Calu3 (cell line): ENCODE measurements at regions not wholly inside any gene's neighbourhood (a gene's known extent, or its start where the extent isn't known, plus 50 kb on each side); places are given as distances from the start of the nearest gene placed in this dataset.
"Not testable (repeated sequence)": the region's sequence is repeated elsewhere in the genome, so short reads cannot be mapped to it uniquely, and the experiment has no call there.

ENCODE experiments used
- BruUV-seq: library from RNA; stranded (reverse); fragments of 400-500 nt; replicated peaks from 2 replicates; lab custom pipeline; 2021; lab: Mats Ljungman, UMichigan
- CTCF ChIA-PET: fragments of 300-600 bp; sonication (Branson Sonifier 250); formaldehyde crosslinking; loops from one replicate; lab custom pipeline; 2022; ENCODE audit warnings: antibody characterized with exemption; lab: Charles Lee
- DNase-seq: peaks from one replicate; pipeline ENCODE4 v3.0.0; 2022
- H3K27ac Mint-ChIP-seq: one replicate; pipeline ENCODE4 v1.8.0; 2022; ENCODE audit warnings: mixed read lengths; ENCODE audit not compliant: unreplicated experiment
- H3K27me3 Mint-ChIP-seq: one replicate; pipeline ENCODE4 v1.8.0; 2022; ENCODE audit warnings: mixed read lengths; ENCODE audit not compliant: unreplicated experiment
- H3K36me3 Mint-ChIP-seq: one replicate; pipeline ENCODE4 v1.8.0; 2022; ENCODE audit warnings: mild to moderate bottlenecking, moderate library complexity, mixed read lengths; ENCODE audit not compliant: insufficient read depth, unreplicated experiment
- H3K4me1 Mint-ChIP-seq: one replicate; pipeline ENCODE4 v1.8.0; 2022; ENCODE audit warnings: mild to moderate bottlenecking, low read depth, mixed read lengths; ENCODE audit not compliant: unreplicated experiment
- H3K4me3 Mint-ChIP-seq: one replicate; pipeline ENCODE4 v1.8.0; 2022; ENCODE audit warnings: mild to moderate bottlenecking, low read depth, moderate library complexity, mixed read lengths; ENCODE audit not compliant: unreplicated experiment
- H3K9me3 Mint-ChIP-seq: one replicate; pipeline ENCODE4 v1.8.0; 2022; ENCODE audit warnings: low read depth, mixed read lengths; ENCODE audit not compliant: unreplicated experiment
- CTCF ChIP-seq: fragments of 200-600 bp; IDR thresholded peaks from one replicate; pipeline ENCODE4 v1.8.0; 2022; ENCODE audit warnings: antibody characterized with exemption; ENCODE audit not compliant: unreplicated experiment
- intact Hi-C: fragments of 100-400 bp; cut with micrococcal nuclease; formaldehyde crosslinking; loops from one replicate; pipeline ENCODE4 v1.10.0; 2022; ENCODE audit not compliant: unreplicated experiment

- intact Hi-C loops: no loop called here
- CTCF ChIA-PET: no interaction called here
- BruUV-seq: no TSS peak
- no peak for TF ChIP-seq CTCF
- peaks cover 4% of the 10 kb centered on the region for H3K36me3 Mint-ChIP-seq
- H3K4me1 Mint-ChIP-seq: no peaks in the 10 kb centered on the region
- H3K27me3 Mint-ChIP-seq: no peaks in the 10 kb centered on the region
- no peak overlapping the region for H3K27ac Mint-ChIP-seq
- no peak for DNase-seq
- peaks cover 11% of the 10 kb centered on the region for H3K9me3 Mint-ChIP-seq
- H3K4me3 Mint-ChIP-seq: no peak overlapping the region
Observed at GRCh38 chr22:34622602-34623001, 443.4 kb upstream of the ISX start.

- Mint-ChIP-seq H3K9me3 (peaks cover 11% of the 10 kb centered on the region), H3K27me3 (no peaks in the 10 kb centered on the region), H3K27ac (no peak overlapping the region), H3K4me3 (no peak overlapping the region), H3K36me3 (peaks cover 4% of the 10 kb centered on the region), H3K4me1 (no peaks in the 10 kb centered on the region)
- intact Hi-C loops: no loop called here
- no peak for TF ChIP-seq CTCF
- CTCF ChIA-PET: no interaction called here
- BruUV-seq: no TSS peak
- DNase-seq: no peak
Observed at GRCh38 chr22:34623580-34623979, 442.4 kb upstream of the ISX start.

GRCh38 chr22:34625892-34626291, 440.1 kb upstream of the ISX start:
- H3K27ac Mint-ChIP-seq, H3K4me3 Mint-ChIP-seq, DNase-seq, BruUV-seq, H3K4me1 Mint-ChIP-seq, H3K27me3 Mint-ChIP-seq, H3K36me3 Mint-ChIP-seq, intact Hi-C loops, CTCF ChIA-PET: not testable (repeated sequence)
- H3K9me3 Mint-ChIP-seq: peaks cover 16% of the 10 kb centered on the region

GRCh38 chr22:34638128-34638527, 427.8 kb upstream of the ISX start:
- peaks cover 23% of the 10 kb centered on the region for H3K9me3 Mint-ChIP-seq
- DNase-seq: no peak
- no peaks in the 10 kb centered on the region for H3K4me1 Mint-ChIP-seq
- BruUV-seq: no TSS peak
- H3K27ac Mint-ChIP-seq: no peak overlapping the region
- no peaks in the 10 kb centered on the region for H3K36me3 Mint-ChIP-seq
- intact Hi-C loops: no loop called here
- TF ChIP-seq CTCF: no peak
- no peak overlapping the region for H3K4me3 Mint-ChIP-seq
- CTCF ChIA-PET: no interaction called here
- no peaks in the 10 kb centered on the region for H3K27me3 Mint-ChIP-seq

GRCh38 chr22:34639911-34640310, 426.0 kb upstream of the ISX start:
- peaks cover 23% of the 10 kb centered on the region for H3K9me3 Mint-ChIP-seq
- no peaks in the 10 kb centered on the region for H3K36me3 Mint-ChIP-seq
- CTCF ChIA-PET: no interaction called here
- H3K27ac Mint-ChIP-seq: no peak overlapping the region
- DNase-seq: no peak
- intact Hi-C loops: no loop called here
- no peaks in the 10 kb centered on the region for H3K27me3 Mint-ChIP-seq
- H3K4me1 Mint-ChIP-seq: no peaks in the 10 kb centered on the region
- H3K4me3 Mint-ChIP-seq: no peak overlapping the region
- BruUV-seq: no TSS peak
- TF ChIP-seq CTCF: no peak
